Common myeloid progenitor, CD34-positive (primary cell): ENCODE measurements at regions not wholly inside any gene's neighbourhood (a gene's known extent, or its start where the extent isn't known, plus 50 kb on each side); places are given as distances from the start of the nearest gene placed in this dataset.

Experiments used
- CTCF ChIA-PET: fragments of 350-600 bp; sonication (Branson Sonifier 250); formaldehyde crosslinking; loops from one replicate; lab custom pipeline; 2021; ENCODE audit warnings: antibody characterized with exemption; lab: Charles Lee
- POLR2A ChIA-PET: fragments of 350-600 bp; sonication (Branson Sonifier 250); formaldehyde crosslinking; loops from one replicate; lab custom pipeline; 2021; ENCODE audit warnings: antibody characterized with exemption; lab: Charles Lee
- DNase-seq, 3 donors: peaks; one replicate each; pipeline versions ENCODE4 v3.0.0 to v3.0.0-alpha.2; 2013
- H3K27ac ChIP-seq, 2 experiments: 1 replicate in 1 of 2; 2 replicates in 1 of 2; pipeline ENCODE4 v1.7.0; 2013; ENCODE audit warnings: inconsistent platforms in 2 of 2, low read length in 2 of 2, mild to moderate bottlenecking in 2 of 2, low read depth in 1 of 2, moderate library complexity in 1 of 2; ENCODE audit not compliant: severe bottlenecking in 2 of 2, insufficient read depth in 1 of 2, poor library complexity in 1 of 2
- H3K27me3 ChIP-seq, 5 experiments: replicated peaks in 2 of 5; 1 replicate in 3 of 5; 2 replicates in 2 of 5; pipeline versions ENCODE4 v1.6.1 to v1.7.0; 2013; ENCODE audit warnings: low read length in 4 of 5, mild to moderate bottlenecking in 2 of 5, moderate library complexity in 2 of 5, inconsistent platforms in 1 of 5; ENCODE audit not compliant: insufficient read depth in 5 of 5, control insufficient read depth in 4 of 5
- H3K36me3 ChIP-seq, 4 experiments: 1 replicate in 2 of 4; 2 replicates in 2 of 4; pipeline versions ENCODE4 v1.6.1 to v1.7.0; 2013; ENCODE audit warnings: low read length in 3 of 4, control low read depth in 1 of 4, mild to moderate bottlenecking in 1 of 4; ENCODE audit not compliant: control insufficient read depth in 4 of 4, insufficient read depth in 4 of 4
- H3K4me1 ChIP-seq, 4 experiments: 1 replicate in 3 of 4; 2 replicates in 1 of 4; pipeline versions ENCODE4 v1.6.1 to v1.7.1; 2013; ENCODE audit warnings: low read length in 3 of 4, mild to moderate bottlenecking in 3 of 4, control low read depth in 1 of 4, inconsistent platforms in 1 of 4, moderate library complexity in 1 of 4; ENCODE audit not compliant: control insufficient read depth in 4 of 4, insufficient read depth in 4 of 4; ENCODE audit errors: control extremely low read depth in 1 of 4
- H3K4me3 ChIP-seq, 7 experiments: 1 replicate in 4 of 7; 2 replicates in 3 of 7; pipeline versions ENCODE4 v1.5.1 to v1.7.0; 2013; ENCODE audit warnings: mild to moderate bottlenecking in 7 of 7, low read length in 6 of 7, moderate library complexity in 6 of 7, inconsistent platforms in 2 of 7, low read depth in 2 of 7, control low read depth in 1 of 7; ENCODE audit not compliant: insufficient read depth in 4 of 7, control insufficient read depth in 1 of 7; ENCODE audit errors: extremely low read depth in 1 of 7
- H3K9me3 ChIP-seq, 5 experiments: 1 replicate in 4 of 5; 2 replicates in 1 of 5; pipeline versions ENCODE4 v1.6.1 to v1.7.1; 2013; ENCODE audit warnings: low read length in 4 of 5, mild to moderate bottlenecking in 2 of 5, inconsistent platforms in 1 of 5, low read depth in 1 of 5, moderate library complexity in 1 of 5; ENCODE audit not compliant: control insufficient read depth in 4 of 5, insufficient read depth in 2 of 5; ENCODE audit errors: control extremely low read depth in 1 of 5
- WGBS: methylation state at CpG from one replicate; pipeline ENCODE4 v1.1.5; 2013; ENCODE audit not compliant: insufficient coverage; 5-methylcytosine and 5-hydroxymethylcytosine counted together

DNA sequence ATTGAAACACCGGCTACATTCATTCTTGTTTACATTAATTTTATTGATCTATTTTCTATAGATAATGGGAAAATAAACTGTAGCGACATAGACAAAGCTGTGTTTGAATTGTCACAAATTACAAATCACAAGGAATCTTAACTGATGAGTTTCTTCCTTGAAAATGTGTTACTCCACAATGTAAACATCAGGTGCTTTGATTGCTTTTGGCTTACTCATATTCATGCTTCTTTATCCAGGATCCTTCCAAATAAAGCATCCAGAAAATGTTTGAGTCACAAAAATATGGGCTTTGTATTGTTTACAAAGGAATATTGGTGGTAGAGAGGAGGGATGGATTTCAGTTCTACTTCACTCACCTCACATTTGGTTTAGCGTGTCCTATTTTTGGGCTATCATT lies 64.0 kb downstream of the BMP2 start:
- no peaks in the 10 kb centered on the region for H3K9me3 ChIP-seq
- H3K36me3 ChIP-seq, result no peaks in the 10 kb centered on the region
- no peak overlapping the region for H3K4me3 ChIP-seq
- no CpG with 5 or more reads among the region's 3 CpGs for WGBS
- DNase-seq, result no peak
- ChIA-PET POLR2A (no interaction called here), CTCF (interaction anchor here (0.8 to 1.4 kb wide), 2 partner anchors 9 to 108 kb away, joined by 4 read pairs; no protein-coding TSS in a partner anchor)
- H3K27ac ChIP-seq, result no peak overlapping the region
- peaks cover 0 to 2% (median 0%) of the 10 kb centered on the region in 5 experiments for H3K27me3 ChIP-seq
- no peaks in the 10 kb centered on the region for H3K4me1 ChIP-seq

GRCh38 chr20:6832811-6833210 lies 65.3 kb downstream of the BMP2 start:
- CTCF ChIA-PET, result no interaction called here

DNA sequence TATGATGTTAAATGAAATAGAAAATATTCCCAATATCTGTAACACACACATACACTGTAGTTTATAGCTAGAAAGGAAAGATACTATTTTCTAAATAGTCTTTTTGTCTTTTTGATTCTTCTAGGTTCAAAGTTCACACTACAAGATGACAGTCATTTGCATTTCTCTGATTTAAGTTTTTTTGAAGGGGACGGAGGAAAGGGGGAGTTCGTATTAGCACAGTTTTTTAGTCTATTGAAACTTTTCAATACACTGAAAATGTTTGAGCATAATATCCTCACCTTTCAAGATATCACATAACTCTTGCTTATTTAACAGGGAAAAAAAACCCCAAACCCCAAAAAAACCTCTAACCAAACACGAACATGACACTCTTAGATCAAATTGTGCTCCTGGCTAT lies 68.1 kb downstream of the BMP2 start:
- POLR2A ChIA-PET, result no interaction called here
- CTCF ChIA-PET, result interaction anchor here (0.7 to 1.4 kb wide), 2 partner anchors 9 to 1091 kb away, joined by 4 read pairs; no protein-coding TSS in a partner anchor

More at GRCh38 chr20:6832811-6833210, 65.3 kb downstream of the BMP2 start:
- Histone ChIP-seq H3K27me3 (peaks cover 0 to 3% (median 0%) of the 10 kb centered on the region in 5 experiments), H3K9me3 (no peaks in the 10 kb centered on the region), H3K27ac (no peak overlapping the region), H3K4me3 (no peak overlapping the region), H3K4me1 (peaks cover 0 to 1% (median 0%) of the 10 kb centered on the region in 4 experiments), H3K36me3 (no peaks in the 10 kb centered on the region)
- POLR2A ChIA-PET, result no interaction called here
- DNase-seq, result no peak
- WGBS, result 93% methylated on average over 7 of the region's 10 CpGs

GRCh38 chr20:6836821-6837374 lies 69.4 kb downstream of the BMP2 start:
- WGBS, result 100% methylated on average over 4 of the region's 7 CpGs
- Histone ChIP-seq H3K4me1 (peaks cover 0 to 6% (median 2%) of the 10 kb centered on the region in 4 experiments), H3K4me3 (no peak overlapping the region), H3K36me3 (no peaks in the 10 kb centered on the region), H3K27me3 (peaks cover 0 to 7% (median 4%) of the 10 kb centered on the region in 5 experiments), H3K9me3 (no peaks in the 10 kb centered on the region), H3K27ac (no peak overlapping the region)
- DNase-seq, result no peak
- ChIA-PET POLR2A (interaction anchor here (0.6 kb wide), 1 partner anchor 128 kb away, joined by 3 read pairs; no protein-coding TSS in a partner anchor), CTCF (interaction anchor here (1.1 to 1.5 kb wide), 3 partner anchors 13 to 102 kb away, joined by 3 to 4 read pairs (median 4); no protein-coding TSS in a partner anchor)

More for the DNA sequence above, 68.1 kb downstream of the BMP2 start:
- H3K4me3 ChIP-seq, result no peak overlapping the region
- DNase-seq, result no peak
- no peaks in the 10 kb centered on the region for H3K9me3 ChIP-seq
- WGBS, result no CpG with 5 or more reads among the region's 3 CpGs
- peaks cover 0 to 3% (median 0%) of the 10 kb centered on the region in 5 experiments for H3K27me3 ChIP-seq
- no peak overlapping the region for H3K27ac ChIP-seq
- H3K4me1 ChIP-seq, result peaks cover 0 to 6% (median 2%) of the 10 kb centered on the region in 4 experiments
- H3K36me3 ChIP-seq, result no peaks in the 10 kb centered on the region

- DNase-seq, result peak in 1 of 3 donors; percentile 1
- CTCF ChIA-PET, result interaction anchor here (1.0 to 1.4 kb wide), 3 partner anchors 13 to 68 kb away, joined by 3 to 4 read pairs (median 3); no protein-coding TSS in a partner anchor
- 100% methylated on average over 1 of the region's 2 CpGs for WGBS
- POLR2A ChIA-PET, result no interaction called here
- no peak overlapping the region for H3K27ac ChIP-seq
- H3K9me3 ChIP-seq, result no peaks in the 10 kb centered on the region
- H3K4me3 ChIP-seq, result no peak overlapping the region
- H3K27me3 ChIP-seq, result peaks cover 0 to 7% (median 4%) of the 10 kb centered on the region in 5 experiments
- H3K4me1 ChIP-seq, result peaks cover 0 to 6% (median 2%) of the 10 kb centered on the region in 4 experiments
- no peaks in the 10 kb centered on the region for H3K36me3 ChIP-seq
These were observed 70.2 kb downstream of the BMP2 start for GRCh38 chr20:6837730-6838129.

- CTCF ChIA-PET, result interaction anchor here (1.0 to 1.3 kb wide), 2 partner anchors 63 to 69 kb away, joined by 3 read pairs; no protein-coding TSS in a partner anchor
- peak; percentile 44 to 86 (median 77) for DNase-seq
- H3K27ac ChIP-seq, result no peak overlapping the region
- no peaks in the 10 kb centered on the region for H3K9me3 ChIP-seq
- H3K27me3 ChIP-seq, result peaks cover 0 to 7% (median 4%) of the 10 kb centered on the region in 5 experiments
- POLR2A ChIA-PET, result no interaction called here
- H3K4me1 ChIP-seq, result peaks cover 0 to 6% (median 2%) of the 10 kb centered on the region in 4 experiments
- WGBS, result 74% methylated on average over 7 of the region's 11 CpGs
- H3K36me3 ChIP-seq, result no peaks in the 10 kb centered on the region
- H3K4me3 ChIP-seq, result no peak overlapping the region
These were observed 70.8 kb downstream of the BMP2 start for GRCh38 chr20:6838181-6838826.
